Globus pallidus (tissue), 1 donor: ENCODE measurements at regions not wholly inside any gene's neighbourhood (a gene's known extent, or its start where the extent isn't known, plus 50 kb on each side); places are given as distances from the start of the nearest gene placed in this dataset.

Source experiments
- DNase-seq: peaks from one replicate; pipeline ENCODE4 v3.0.0-alpha.2; 2015; ENCODE audit warnings: low spot score

GRCh38 chr2:134770702-134771101, 51.9 kb upstream of the TMEM163 start:
- DNase-seq = no peak

- DNase-seq = no peak
These were observed 52.6 kb upstream of the TMEM163 start for GRCh38 chr2:134771313-134771801.

- no peak for DNase-seq
These were observed 53.8 kb upstream of the TMEM163 start for GRCh38 chr2:134772493-134773169.

GRCh38 chr2:134773335-134773734, 54.5 kb upstream of the TMEM163 start:
- DNase-seq = no peak

- DNase-seq = no peak
These were observed 55.3 kb upstream of the TMEM163 start for GRCh38 chr2:134773759-134774742.

GRCh38 chr2:134774786-134775641, 56.2 kb upstream of the TMEM163 start:
- no peak for DNase-seq

- no peak for DNase-seq
These were observed 58.0 kb upstream of the TMEM163 start for GRCh38 chr2:134776836-134777235.

- DNase-seq = no peak
These were observed 58.8 kb upstream of the TMEM163 start for GRCh38 chr2:134777593-134777992.

- DNase-seq = no peak
These were observed 59.6 kb upstream of the TMEM163 start for GRCh38 chr2:134778372-134778771.

GRCh38 chr2:134780972-134781371, 57.4 kb upstream of the ACMSD start:
- DNase-seq = no peak

GRCh38 chr2:134782107-134782506, 56.3 kb upstream of the ACMSD start:
- no peak for DNase-seq

- DNase-seq = no peak
These were observed 55.6 kb upstream of the ACMSD start for GRCh38 chr2:134782792-134783191.

GRCh38 chr2:134783912-134784311, 54.5 kb upstream of the ACMSD start:
- peak; percentile 44 for DNase-seq

GRCh38 chr2:134785659-134786430, 52.6 kb upstream of the ACMSD start:
- DNase-seq = no peak

GRCh38 chr2:134788417-134788816, 50.0 kb upstream of the ACMSD start:
- no peak for DNase-seq
